ENCODE measurements at regions not wholly inside any gene's neighbourhood (a gene's known extent, or its start where the extent isn't known, plus 50 kb on each side); places are given as distances from the start of the nearest gene placed in this dataset.

DNA sequence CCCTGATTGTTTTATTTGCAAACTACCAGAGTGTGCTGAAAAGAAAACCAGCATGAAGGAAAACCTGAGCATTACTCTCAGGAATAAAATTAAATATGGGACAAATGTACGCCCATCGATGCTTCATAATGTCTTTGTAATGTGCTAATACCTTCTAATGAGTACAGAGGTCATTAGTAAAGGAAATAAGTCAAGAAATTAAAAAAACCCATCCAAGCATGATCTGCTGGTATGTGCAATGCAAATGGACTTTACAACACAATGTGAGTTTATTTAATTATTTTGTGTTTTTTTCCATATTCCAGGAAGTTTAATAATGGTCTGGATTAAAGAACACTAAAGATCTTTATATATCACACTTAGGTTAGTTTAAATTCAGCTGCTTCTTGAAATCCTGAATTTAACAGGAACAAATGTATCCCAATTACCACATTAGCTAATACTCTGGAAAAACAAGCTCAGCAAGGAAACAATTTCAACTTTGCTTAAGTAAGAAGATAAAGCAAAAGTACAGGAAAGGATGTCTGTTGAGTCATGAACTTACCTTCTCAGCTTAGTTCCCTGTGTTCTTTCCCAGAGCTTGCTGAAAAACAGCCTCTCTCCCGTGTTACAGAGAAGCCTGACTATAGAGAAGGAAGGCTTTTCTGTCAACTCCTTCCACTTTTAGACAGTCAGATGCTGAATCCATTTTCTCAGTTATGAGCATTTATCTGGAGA, 179.3 kb upstream of the TMEM260 start:
- TF ChIP-seq, protein P1, sequence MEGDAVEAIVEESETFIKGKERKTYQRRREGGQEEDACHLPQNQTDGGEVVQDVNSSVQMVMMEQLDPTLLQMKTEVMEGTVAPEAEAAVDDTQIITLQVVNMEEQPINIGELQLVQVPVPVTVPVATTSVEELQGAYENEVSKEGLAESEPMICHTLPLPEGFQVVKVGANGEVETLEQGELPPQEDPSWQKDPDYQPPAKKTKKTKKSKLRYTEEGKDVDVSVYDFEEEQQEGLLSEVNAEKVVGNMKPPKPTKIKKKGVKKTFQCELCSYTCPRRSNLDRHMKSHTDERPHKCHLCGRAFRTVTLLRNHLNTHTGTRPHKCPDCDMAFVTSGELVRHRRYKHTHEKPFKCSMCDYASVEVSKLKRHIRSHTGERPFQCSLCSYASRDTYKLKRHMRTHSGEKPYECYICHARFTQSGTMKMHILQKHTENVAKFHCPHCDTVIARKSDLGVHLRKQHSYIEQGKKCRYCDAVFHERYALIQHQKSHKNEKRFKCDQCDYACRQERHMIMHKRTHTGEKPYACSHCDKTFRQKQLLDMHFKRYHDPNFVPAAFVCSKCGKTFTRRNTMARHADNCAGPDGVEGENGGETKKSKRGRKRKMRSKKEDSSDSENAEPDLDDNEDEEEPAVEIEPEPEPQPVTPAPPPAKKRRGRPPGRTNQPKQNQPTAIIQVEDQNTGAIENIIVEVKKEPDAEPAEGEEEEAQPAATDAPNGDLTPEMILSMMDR (IDR thresholded peaks at IDR 0.05; ENCODE audit: low read depth, low read length): no peak
- TF ChIP-seq EZH2phosphoT487 (IDR thresholded peaks at IDR 0.05; ENCODE audit: low read depth): no peak

Measured in OCI-LY3 (cell line).